ENCODE measurements at regions not wholly inside any gene's neighbourhood (a gene's known extent, or its start where the extent isn't known, plus 50 kb on each side); places are given as distances from the start of the nearest gene placed in this dataset.

DNA sequence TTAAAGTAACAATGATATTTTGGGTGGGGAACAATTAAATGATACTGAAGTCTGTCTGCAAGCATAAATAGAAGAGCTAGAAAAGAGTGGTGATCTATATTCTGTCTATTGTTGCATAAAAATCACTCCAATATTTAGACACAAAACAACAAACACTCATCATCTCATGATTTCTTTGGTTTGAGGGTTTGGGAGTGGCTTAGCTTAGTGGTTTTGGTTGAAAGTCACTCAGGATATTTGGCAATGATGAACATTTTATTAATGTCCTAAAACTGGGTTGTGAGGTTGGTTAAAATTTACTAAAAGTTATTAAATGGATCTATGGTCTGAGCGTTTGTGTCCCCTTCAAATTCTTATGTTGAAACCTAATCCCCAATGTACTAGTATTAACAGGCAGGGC is 54.7 kb upstream of the EGFR start:
- DNase-seq: no peak

DNA sequence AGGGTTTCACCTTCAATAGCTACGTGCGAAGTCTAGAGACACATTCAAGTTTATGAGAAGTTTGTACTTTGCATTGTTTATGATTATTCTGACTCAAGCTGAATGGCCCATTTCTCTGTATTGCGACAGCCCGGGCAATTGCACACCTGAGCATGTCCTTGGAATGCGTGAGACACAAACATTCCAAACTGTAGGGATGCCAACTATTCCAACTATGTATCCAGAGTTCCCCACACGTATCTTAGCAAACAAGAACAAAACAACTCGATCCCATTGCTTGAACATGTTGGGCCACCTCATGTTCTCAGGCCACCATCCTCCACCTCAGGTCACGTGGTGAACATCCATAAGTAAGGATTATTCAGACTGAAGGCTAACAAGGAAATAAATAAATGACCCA is 51.4 kb upstream of the EGFR start:
- DNase-seq: no peak

DNA sequence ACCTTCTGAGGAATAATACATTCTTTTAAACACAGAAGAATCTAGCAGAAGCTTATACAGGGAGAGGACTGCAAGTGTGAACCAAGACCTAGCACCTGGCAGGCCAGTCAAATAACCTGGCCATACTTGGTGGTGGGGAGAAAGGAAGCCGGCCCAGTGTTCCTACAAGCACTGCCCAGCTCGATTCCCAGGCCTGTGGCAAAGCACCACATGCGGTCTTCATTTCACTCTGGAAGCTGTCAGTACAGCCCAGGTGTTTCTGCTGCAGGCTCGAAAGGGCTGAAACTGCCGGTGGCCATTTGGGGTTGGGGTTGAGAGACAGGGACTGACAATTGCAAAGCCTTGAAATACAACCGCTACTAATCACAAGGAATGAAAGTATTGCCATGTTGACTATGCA is 50.8 kb upstream of the EGFR start:
- DNase-seq: no peak
